Astrocyte (in vitro differentiated cells and primary cell): ENCODE measurements at regions not wholly inside any gene's neighbourhood (a gene's known extent, or its start where the extent isn't known, plus 50 kb on each side); places are given as distances from the start of the nearest gene placed in this dataset.
A peak's percentile ranks its signal among the peaks of the same experiment; 100 is the strongest.

ENCODE experiments used
- DNase-seq: peaks from one replicate; pipeline ENCODE4 v3.0.0-alpha.2; 2010; ENCODE audit warnings: low read depth
- FAIRE-seq: peaks from 2 replicates; lab custom pipeline; 2011; peaks lifted over from hg19 to GRCh38; lab: Jason Lieb, UNC
- H2AFZ ChIP-seq: 2 replicates; pipeline ENCODE4 v1.6.0; 2012; ENCODE audit warnings: low read depth, low read length, inconsistent platforms
- H3K27ac ChIP-seq: 2 replicates; pipeline ENCODE4 v1.5.1; 2011; ENCODE audit warnings: low read depth, low read length, inconsistent platforms
- H3K27me3 ChIP-seq: 2 replicates; pipeline ENCODE4 v1.6.0; 2011; ENCODE audit warnings: low read length, inconsistent platforms; ENCODE audit not compliant: insufficient read depth
- H3K36me3 ChIP-seq: 2 replicates; pipeline ENCODE4 v1.5.1; 2011; ENCODE audit warnings: low read length, inconsistent platforms; ENCODE audit not compliant: insufficient read depth
- H3K4me1 ChIP-seq: 2 replicates; pipeline ENCODE4 v1.5.1; 2011; ENCODE audit warnings: low read length, inconsistent platforms; ENCODE audit not compliant: insufficient read depth
- H3K4me2 ChIP-seq: 2 replicates; pipeline ENCODE4 v1.6.0; 2012; ENCODE audit warnings: low read length, inconsistent platforms
- H3K4me3 ChIP-seq: 2 replicates; pipeline ENCODE4 v1.5.1; 2011; ENCODE audit warnings: low read depth, mild to moderate bottlenecking, low read length, inconsistent platforms; ENCODE audit not compliant: insufficient read depth
- H3K79me2 ChIP-seq: 2 replicates; pipeline ENCODE4 v1.6.0; 2012; ENCODE audit warnings: mild to moderate bottlenecking, low read length, inconsistent platforms; ENCODE audit not compliant: insufficient read depth
- H3K9ac ChIP-seq: 2 replicates; pipeline ENCODE4 v1.6.0; 2012; ENCODE audit warnings: mild to moderate bottlenecking, low read length, inconsistent platforms
- H3K9me3 ChIP-seq: 2 replicates; pipeline ENCODE4 v1.5.1; 2012; ENCODE audit warnings: low read depth, mild to moderate bottlenecking, low read length, inconsistent platforms; ENCODE audit not compliant: insufficient read depth
- H4K20me1 ChIP-seq: 2 replicates; pipeline ENCODE4 v1.6.0; 2012; ENCODE audit warnings: low read length, inconsistent platforms; ENCODE audit not compliant: insufficient read depth
- H3K27ac Mint-ChIP-seq: one replicate; pipeline ENCODE4 v1.8.0; 2021; ENCODE audit warnings: mild to moderate bottlenecking, mixed read lengths; ENCODE audit not compliant: unreplicated experiment
- H3K27me3 Mint-ChIP-seq: one replicate; pipeline ENCODE4 v1.8.0; 2021; ENCODE audit warnings: low read depth, mixed read lengths; ENCODE audit not compliant: unreplicated experiment
- H3K36me3 Mint-ChIP-seq: one replicate; pipeline ENCODE4 v1.8.0; 2021; ENCODE audit warnings: low read depth, mixed read lengths; ENCODE audit not compliant: unreplicated experiment
- H3K4me1 Mint-ChIP-seq: one replicate; pipeline ENCODE4 v1.8.0; 2021; ENCODE audit warnings: low read depth, mixed read lengths; ENCODE audit not compliant: unreplicated experiment
- H3K4me3 Mint-ChIP-seq: one replicate; pipeline ENCODE4 v1.8.0; 2021; ENCODE audit warnings: mild to moderate bottlenecking, moderate library complexity, mixed read lengths; ENCODE audit not compliant: unreplicated experiment
- H3K9me3 Mint-ChIP-seq: one replicate; pipeline ENCODE4 v1.8.0; 2021; ENCODE audit warnings: mild to moderate bottlenecking, mixed read lengths; ENCODE audit not compliant: unreplicated experiment
- CTCF ChIP-seq: IDR thresholded peaks from 2 replicates; pipeline ENCODE4 v1.5.1; 2011; ENCODE audit warnings: low read depth, mild to moderate bottlenecking, inconsistent platforms, low read length, moderate library complexity; ENCODE audit not compliant: insufficient read depth
- EZH2 ChIP-seq: IDR thresholded peaks from 2 replicates; pipeline ENCODE4 v1.6.1; 2012; ENCODE audit warnings: mild to moderate bottlenecking, low read length, inconsistent platforms; ENCODE audit not compliant: insufficient read depth

GRCh38 chr3:15941958-15942357 lies 144.2 kb upstream of the ANKRD28 start:
- Histone ChIP-seq H2AFZ (no peak overlapping the region), H3K4me1 (no peaks in the 10 kb centered on the region), H4K20me1 (no peaks in the 10 kb centered on the region), H3K4me3 (no peak overlapping the region), H3K9ac (no peak overlapping the region), H3K36me3 (no peaks in the 10 kb centered on the region), H3K9me3 (no peaks in the 10 kb centered on the region), H3K79me2 (no peaks in the 10 kb centered on the region), H3K27me3 (no peaks in the 10 kb centered on the region), H3K27ac (no peak overlapping the region), H3K4me2 (no peak overlapping the region)
- Mint-ChIP-seq H3K9me3 (peaks cover 8% of the 10 kb centered on the region), H3K27ac (no peak overlapping the region), H3K36me3 (peaks cover 3% of the 10 kb centered on the region), H3K27me3 (no peaks in the 10 kb centered on the region), H3K4me3 (no peak overlapping the region), H3K4me1 (peaks cover 7% of the 10 kb centered on the region)
- TF ChIP-seq EZH2 (no peak), CTCF (no peak)
- FAIRE-seq (no peak), DNase-seq (peak; percentile 9)

DNA sequence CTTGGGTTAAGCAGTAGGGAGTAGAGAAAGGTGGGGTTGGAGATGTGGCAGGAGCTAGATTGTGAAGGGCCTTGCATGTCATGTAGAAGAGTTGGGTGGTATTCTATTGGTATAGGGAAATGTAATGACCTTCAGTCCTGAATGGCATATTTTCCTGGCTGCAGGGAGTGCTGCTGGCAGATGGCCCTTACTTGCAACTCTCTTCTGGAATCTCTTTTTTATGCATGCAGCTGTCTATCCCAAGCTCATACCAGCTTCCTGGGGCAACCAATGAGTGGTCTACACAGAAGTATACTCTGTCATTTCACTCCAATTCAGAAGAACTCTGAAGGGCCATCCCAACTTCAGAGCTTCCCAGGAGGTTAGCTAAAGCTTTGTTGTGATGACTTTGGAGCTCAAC lies 144.7 kb upstream of the ANKRD28 start:
- Mint-ChIP-seq H3K27ac (no peak overlapping the region), H3K36me3 (peaks cover 3% of the 10 kb centered on the region), H3K9me3 (peaks cover 10% of the 10 kb centered on the region), H3K4me3 (no peak overlapping the region), H3K27me3 (no peaks in the 10 kb centered on the region), H3K4me1 (peaks cover 7% of the 10 kb centered on the region)
- Histone ChIP-seq H3K4me3 (no peak overlapping the region), H3K79me2 (no peaks in the 10 kb centered on the region), H2AFZ (no peak overlapping the region), H3K9ac (no peak overlapping the region), H4K20me1 (no peaks in the 10 kb centered on the region), H3K27ac (no peak overlapping the region), H3K27me3 (no peaks in the 10 kb centered on the region), H3K4me1 (no peaks in the 10 kb centered on the region), H3K36me3 (no peaks in the 10 kb centered on the region), H3K4me2 (no peak overlapping the region), H3K9me3 (no peaks in the 10 kb centered on the region)
- FAIRE-seq (no peak), DNase-seq (no peak)
- TF ChIP-seq CTCF (no peak), EZH2 (no peak)

- Mint-ChIP-seq H3K4me3 (no peak overlapping the region), H3K27ac (no peak overlapping the region), H3K36me3 (peaks cover 3% of the 10 kb centered on the region), H3K9me3 (peaks cover 10% of the 10 kb centered on the region), H3K4me1 (peaks cover 7% of the 10 kb centered on the region), H3K27me3 (no peaks in the 10 kb centered on the region)
- Histone ChIP-seq H3K27ac (no peak overlapping the region), H3K79me2 (no peaks in the 10 kb centered on the region), H3K9ac (no peak overlapping the region), H3K9me3 (no peaks in the 10 kb centered on the region), H2AFZ (no peak overlapping the region), H3K27me3 (no peaks in the 10 kb centered on the region), H3K4me3 (no peak overlapping the region), H3K36me3 (no peaks in the 10 kb centered on the region), H3K4me1 (no peaks in the 10 kb centered on the region), H4K20me1 (no peaks in the 10 kb centered on the region), H3K4me2 (no peak overlapping the region)
- DNase-seq: no peak
- no peak for TF ChIP-seq CTCF
- TF ChIP-seq EZH2: no peak
- no peak for FAIRE-seq
Measured at GRCh38 chr3:15942936-15943335, 145.2 kb upstream of the ANKRD28 start.
